Upper lobe of left lung (tissue), 6 donors: ENCODE measurements at regions not wholly inside any gene's neighbourhood (a gene's known extent, or its start where the extent isn't known, plus 50 kb on each side); places are given as distances from the start of the nearest gene placed in this dataset.

Source experiments
- ATAC-seq, 2 donors: fragments of 200-7000 bp; cut with Tn5 transposase; one replicate each; pipeline ENCODE4 v1.9.1; 2022; ENCODE audit warnings: mild to moderate bottlenecking in 2 of 2, moderate library complexity in 2 of 2; ENCODE audit not compliant: low FRiP score in 2 of 2
- DNase-seq, 2 donors: peaks; one replicate each; pipeline ENCODE4 v3.0.0-alpha.2; 2019 to 2020
- H3K27ac ChIP-seq, 4 donors: fragments of 200-600 bp; sonication (generic); one replicate each; pipeline ENCODE4 v1.5.1; 2016 to 2019
- H3K27me3 ChIP-seq, 4 donors: fragments of 200-600 bp; sonication (generic); one replicate each; pipeline ENCODE4 v1.5.1; 2017 to 2019
- H3K36me3 ChIP-seq, 4 donors: fragments of 200-600 bp; sonication (generic); one replicate each; pipeline ENCODE4 v1.5.1; 2016 to 2019
- H3K4me1 ChIP-seq, 4 donors: fragments of 200-600 bp; sonication (generic); one replicate each; pipeline ENCODE4 v1.5.1; 2018 to 2019
- H3K4me3 ChIP-seq, 4 donors: fragments of 200-600 bp; sonication (generic); one replicate each; pipeline ENCODE4 v1.5.1; 2017 to 2019; ENCODE audit warnings: mild to moderate bottlenecking in 2 of 4, moderate library complexity in 1 of 4
- H3K9me3 ChIP-seq, 4 donors: fragments of 200-600 bp; sonication (generic); one replicate each; pipeline ENCODE4 v1.5.1; 2018 to 2019
- CTCF ChIP-seq, 6 experiments: fragments of 450-650 bp in 4 of 6; fragments of 200-600 bp in 2 of 6; sonication (generic) in 2 of 6; IDR thresholded peaks; one replicate each; pipeline ENCODE4 v1.5.1; 2016 to 2019; ENCODE audit warnings: antibody characterized with exemption in 6 of 6
- EP300 ChIP-seq, 4 donors: sonication (generic); formaldehyde crosslinking; IDR thresholded peaks; one replicate each; pipeline ENCODE4 v1.5.1; 2017; ENCODE audit warnings: antibody characterized with exemption in 4 of 4, control low read depth in 2 of 4
- POLR2A ChIP-seq, 4 donors: fragments of 450-650 bp; IDR thresholded peaks; one replicate each; pipeline ENCODE4 v1.5.1; 2016 to 2017; ENCODE audit warnings: antibody characterized with exemption in 4 of 4, mild to moderate bottlenecking in 2 of 4
- POLR2AphosphoS5 ChIP-seq, 2 donors: sonication (generic); formaldehyde crosslinking; IDR thresholded peaks; one replicate each; pipeline ENCODE4 v1.5.1; 2017; ENCODE audit warnings: antibody characterized with exemption in 2 of 2
- WGBS, 2 donors: methylation state at CpG; one replicate each; pipeline ENCODE4 v1.1.5; 2017 to 2018; 5-methylcytosine and 5-hydroxymethylcytosine counted together
- donor health status: DM: no; HTN: no; CAD: no; lungs with moderate emphysema.
- donor health status: DM: no; HTN: yes; CAD: no; lungs with severe emphysema.

- Histone ChIP-seq H3K27me3 (no peaks in the 10 kb centered on the region), H3K4me1 (no peaks in the 10 kb centered on the region), H3K4me3 (no peak overlapping the region), H3K9me3 (no peaks in the 10 kb centered on the region), H3K27ac (no peak overlapping the region), H3K36me3 (no peaks in the 10 kb centered on the region)
- DNase-seq (no peak), ATAC-seq (no peak)
- 92 to 94% methylated on average over 4 of the region's 4 CpGs for WGBS, 2 donors
- no peak for TF ChIP-seq EP300 (IDR thresholded peaks at IDR 0.05)
- TF ChIP-seq CTCF (IDR thresholded peaks at IDR 0.05): no peak
- no peak for TF ChIP-seq POLR2AphosphoS5 (IDR thresholded peaks at IDR 0.05)
- TF ChIP-seq POLR2A (IDR thresholded peaks at IDR 0.05): no peak
These were observed 1068.0 kb downstream of the SLITRK5 start for GRCh38 chr13:88739195-88739594.

- Histone ChIP-seq H3K27me3 (no peaks in the 10 kb centered on the region), H3K27ac (no peak overlapping the region), H3K9me3 (no peaks in the 10 kb centered on the region), H3K4me3 (no peak overlapping the region), H3K36me3 (no peaks in the 10 kb centered on the region), H3K4me1 (no peaks in the 10 kb centered on the region)
- no peak for DNase-seq
- no peak for ATAC-seq
- TF ChIP-seq EP300 (IDR thresholded peaks at IDR 0.05): no peak
- no peak for TF ChIP-seq CTCF (IDR thresholded peaks at IDR 0.05)
- TF ChIP-seq POLR2AphosphoS5 (IDR thresholded peaks at IDR 0.05): no peak
- no peak for TF ChIP-seq POLR2A (IDR thresholded peaks at IDR 0.05)
These were observed 1073.1 kb downstream of the SLITRK5 start for GRCh38 chr13:88744289-88744688.

- Histone ChIP-seq H3K4me1 (no peaks in the 10 kb centered on the region), H3K36me3 (no peaks in the 10 kb centered on the region), H3K27ac (no peak overlapping the region), H3K9me3 (no peaks in the 10 kb centered on the region), H3K27me3 (no peaks in the 10 kb centered on the region), H3K4me3 (no peak overlapping the region)
- no peak for DNase-seq
- no peak for ATAC-seq
- TF ChIP-seq CTCF (IDR thresholded peaks at IDR 0.05) (no peak), POLR2AphosphoS5 (IDR thresholded peaks at IDR 0.05) (no peak), EP300 (IDR thresholded peaks at IDR 0.05) (no peak)
These were observed 1073.8 kb downstream of the SLITRK5 start for GRCh38 chr13:88745011-88745410.

GRCh38 chr13:88752041-88752440, 1080.9 kb downstream of the SLITRK5 start:
- no peaks in the 10 kb centered on the region for H3K27me3 ChIP-seq
- ATAC-seq (no peak), DNase-seq (no peak)
- H3K27ac ChIP-seq: no peak overlapping the region
- 59 to 83% methylated on average over 1 of the region's 1 CpG for WGBS, 2 donors
- no peaks in the 10 kb centered on the region for H3K9me3 ChIP-seq
- no peaks in the 10 kb centered on the region for H3K4me1 ChIP-seq
- no peak overlapping the region for H3K4me3 ChIP-seq
- H3K36me3 ChIP-seq: no peaks in the 10 kb centered on the region
- TF ChIP-seq POLR2A (IDR thresholded peaks at IDR 0.05) (no peak), POLR2AphosphoS5 (IDR thresholded peaks at IDR 0.05) (no peak), EP300 (IDR thresholded peaks at IDR 0.05) (no peak), CTCF (IDR thresholded peaks at IDR 0.05) (no peak)

- WGBS, 2 donors: 79 to 82% methylated on average over 1 of the region's 1 CpG
- Histone ChIP-seq H3K27ac (no peak overlapping the region), H3K36me3 (no peaks in the 10 kb centered on the region), H3K9me3 (no peaks in the 10 kb centered on the region), H3K27me3 (no peaks in the 10 kb centered on the region), H3K4me1 (no peaks in the 10 kb centered on the region), H3K4me3 (no peak overlapping the region)
- DNase-seq: no peak
- TF ChIP-seq POLR2AphosphoS5 (IDR thresholded peaks at IDR 0.05): no peak
- no peak for TF ChIP-seq POLR2A (IDR thresholded peaks at IDR 0.05)
- no peak for TF ChIP-seq EP300 (IDR thresholded peaks at IDR 0.05)
- no peak for TF ChIP-seq CTCF (IDR thresholded peaks at IDR 0.05)
- no peak for ATAC-seq
These were observed 1083.0 kb downstream of the SLITRK5 start for GRCh38 chr13:88754141-88754540.
